ENCODE measurements at regions not wholly inside any gene's neighbourhood (a gene's known extent, or its start where the extent isn't known, plus 50 kb on each side); places are given as distances from the start of the nearest gene placed in this dataset.
A peak's percentile ranks its signal among the peaks of the same experiment; 100 is the strongest.

- Histone ChIP-seq H3K4me1 (ENCODE audit: control insufficient read depth, extremely low read depth, insufficient read depth, low read length) (peaks cover 7% of the 10 kb centered on the region), H4K20me1 (ENCODE audit: control insufficient read depth, extremely low read depth, insufficient read depth, low read length) (no peaks in the 10 kb centered on the region), H3K9me3 (ENCODE audit: control insufficient read depth, insufficient read depth, low read depth, low read length) (no peaks in the 10 kb centered on the region), H3K9ac (ENCODE audit: insufficient read depth, low read length) (no peak overlapping the region), H3K4me2 (ENCODE audit: extremely low read depth, insufficient read depth, low read length) (peak overlapping the region; percentile 68), H3K27ac (ENCODE audit: insufficient read depth, low read length) (peak overlapping the region; percentile 80), H3K79me2 (ENCODE audit: control insufficient read depth, insufficient read depth, low read length) (no peaks in the 10 kb centered on the region), H3K4me3 (replicated peaks in 1 of 4; ENCODE audit: control extremely low read depth in 1 of 4, insufficient read depth in 1 of 4, low read depth in 3 of 4, low read length in 4 of 4) (no peak overlapping the region), H3K36me3 (ENCODE audit: control insufficient read depth, insufficient read depth, low read length) (no peaks in the 10 kb centered on the region), H2AFZ (ENCODE audit: low read length) (no peak overlapping the region), H3K27me3 (ENCODE audit: control insufficient read depth, insufficient read depth, low read length) (no peaks in the 10 kb centered on the region)
- TF ChIP-seq EZH2 (IDR thresholded peaks at IDR 0.05; ENCODE audit: low read length, missing control alignments) = no peak
- TF ChIP-seq CTCF (conservative IDR thresholded peaks at IDR 0.05 in 1 of 2, IDR thresholded peaks at IDR 0.05 in 1 of 2; ENCODE audit: low read depth in 1 of 2, low read length in 2 of 2) = no peak
- peak; percentile 42 to 87 for DNase-seq (ENCODE audit: low read depth in 2 of 2)
Observed at GRCh38 chr3:159169828-159170227, 368.0 kb downstream of the MFSD1 start.

- TF ChIP-seq CTCF (conservative IDR thresholded peaks at IDR 0.05 in 1 of 2, IDR thresholded peaks at IDR 0.05 in 1 of 2; ENCODE audit: low read depth in 1 of 2, low read length in 2 of 2) (no peak), EZH2 (IDR thresholded peaks at IDR 0.05; ENCODE audit: low read length, missing control alignments) (no peak)
- Histone ChIP-seq H3K9ac (ENCODE audit: insufficient read depth, low read length) (no peak overlapping the region), H3K4me1 (ENCODE audit: control insufficient read depth, extremely low read depth, insufficient read depth, low read length) (peaks cover 7% of the 10 kb centered on the region), H3K27me3 (ENCODE audit: control insufficient read depth, insufficient read depth, low read length) (no peaks in the 10 kb centered on the region), H3K36me3 (ENCODE audit: control insufficient read depth, insufficient read depth, low read length) (no peaks in the 10 kb centered on the region), H4K20me1 (ENCODE audit: control insufficient read depth, extremely low read depth, insufficient read depth, low read length) (no peaks in the 10 kb centered on the region), H3K79me2 (ENCODE audit: control insufficient read depth, insufficient read depth, low read length) (no peaks in the 10 kb centered on the region), H3K4me3 (replicated peaks in 1 of 4; ENCODE audit: control extremely low read depth in 1 of 4, insufficient read depth in 1 of 4, low read depth in 3 of 4, low read length in 4 of 4) (no peak overlapping the region), H2AFZ (ENCODE audit: low read length) (peak overlapping the region; percentile 66), H3K9me3 (ENCODE audit: control insufficient read depth, insufficient read depth, low read depth, low read length) (no peaks in the 10 kb centered on the region), H3K4me2 (ENCODE audit: extremely low read depth, insufficient read depth, low read length) (peak overlapping the region; percentile 68), H3K27ac (ENCODE audit: insufficient read depth, low read length) (peak overlapping the region; percentile 80)
- DNase-seq (ENCODE audit: low read depth in 2 of 2) = peak in 1 of 2 donors; percentile 72
Observed at GRCh38 chr3:159170436-159171003, 368.7 kb downstream of the MFSD1 start.

GRCh38 chr3:159171333-159171732 lies 369.5 kb downstream of the MFSD1 start:
- Histone ChIP-seq H3K9ac (ENCODE audit: insufficient read depth, low read length) (no peak overlapping the region), H3K4me2 (ENCODE audit: extremely low read depth, insufficient read depth, low read length) (no peak overlapping the region), H3K27ac (ENCODE audit: insufficient read depth, low read length) (no peak overlapping the region), H3K79me2 (ENCODE audit: control insufficient read depth, insufficient read depth, low read length) (no peaks in the 10 kb centered on the region), H3K27me3 (ENCODE audit: control insufficient read depth, insufficient read depth, low read length) (no peaks in the 10 kb centered on the region), H4K20me1 (ENCODE audit: control insufficient read depth, extremely low read depth, insufficient read depth, low read length) (no peaks in the 10 kb centered on the region), H3K9me3 (ENCODE audit: control insufficient read depth, insufficient read depth, low read depth, low read length) (no peaks in the 10 kb centered on the region), H3K36me3 (ENCODE audit: control insufficient read depth, insufficient read depth, low read length) (no peaks in the 10 kb centered on the region), H2AFZ (ENCODE audit: low read length) (peak overlapping the region; percentile 3), H3K4me1 (ENCODE audit: control insufficient read depth, extremely low read depth, insufficient read depth, low read length) (peaks cover 7% of the 10 kb centered on the region), H3K4me3 (replicated peaks in 1 of 4; ENCODE audit: control extremely low read depth in 1 of 4, insufficient read depth in 1 of 4, low read depth in 3 of 4, low read length in 4 of 4) (no peak overlapping the region)
- TF ChIP-seq EZH2 (IDR thresholded peaks at IDR 0.05; ENCODE audit: low read length, missing control alignments) (no peak), CTCF (conservative IDR thresholded peaks at IDR 0.05 in 1 of 2, IDR thresholded peaks at IDR 0.05 in 1 of 2; ENCODE audit: low read depth in 1 of 2, low read length in 2 of 2) (no peak)
- no peak for DNase-seq (ENCODE audit: low read depth in 2 of 2)
